ENCODE measurements at regions not wholly inside any gene's neighbourhood (a gene's known extent, or its start where the extent isn't known, plus 50 kb on each side); places are given as distances from the start of the nearest gene placed in this dataset.
A peak's percentile ranks its signal among the peaks of the same experiment; 100 is the strongest.

DNA sequence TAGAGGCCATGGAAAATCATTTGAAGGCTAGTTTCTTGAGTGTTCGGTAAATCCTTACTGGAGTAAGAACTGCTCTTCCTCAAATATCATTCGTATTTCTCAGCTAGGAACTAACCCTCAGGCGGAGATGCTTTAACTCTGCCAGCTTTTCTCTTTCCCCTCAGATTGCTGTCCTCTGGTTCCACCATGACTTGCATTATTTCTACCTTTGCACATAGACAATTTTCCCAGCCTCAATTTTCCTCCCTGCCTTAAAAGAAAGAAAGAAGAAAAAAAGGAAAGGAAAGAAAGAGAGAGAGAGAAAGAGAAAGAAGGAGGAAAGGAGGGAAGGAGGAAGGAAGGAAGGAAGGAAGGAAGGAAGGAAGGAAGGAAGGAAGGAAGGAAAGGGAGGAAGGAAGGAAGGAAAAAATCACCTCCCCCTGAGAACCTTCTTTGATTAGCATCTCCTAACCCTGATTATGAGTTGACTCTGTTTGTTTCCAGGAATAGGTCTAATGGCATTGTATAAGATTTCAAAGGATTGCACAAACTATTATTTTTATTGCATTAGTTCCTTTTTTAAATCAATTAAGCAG is 123.3 kb upstream of the FAM204A start:
- Histone ChIP-seq H3K4me1 (no peaks in the 10 kb centered on the region), H3K27me3 (peaks cover 44% of the 10 kb centered on the region), H3K27ac (no peak overlapping the region), H3K9me3 (no peaks in the 10 kb centered on the region), H3K36me3 (no peaks in the 10 kb centered on the region), H3K4me3 (no peak overlapping the region)
- TF ChIP-seq EP300 (IDR thresholded peaks at IDR 0.05) (no peak), POLR2AphosphoS5 (IDR thresholded peaks at IDR 0.05) (no peak), POLR2A (IDR thresholded peaks at IDR 0.05) (no peak)
- TF ChIP-seq, protein P1, sequence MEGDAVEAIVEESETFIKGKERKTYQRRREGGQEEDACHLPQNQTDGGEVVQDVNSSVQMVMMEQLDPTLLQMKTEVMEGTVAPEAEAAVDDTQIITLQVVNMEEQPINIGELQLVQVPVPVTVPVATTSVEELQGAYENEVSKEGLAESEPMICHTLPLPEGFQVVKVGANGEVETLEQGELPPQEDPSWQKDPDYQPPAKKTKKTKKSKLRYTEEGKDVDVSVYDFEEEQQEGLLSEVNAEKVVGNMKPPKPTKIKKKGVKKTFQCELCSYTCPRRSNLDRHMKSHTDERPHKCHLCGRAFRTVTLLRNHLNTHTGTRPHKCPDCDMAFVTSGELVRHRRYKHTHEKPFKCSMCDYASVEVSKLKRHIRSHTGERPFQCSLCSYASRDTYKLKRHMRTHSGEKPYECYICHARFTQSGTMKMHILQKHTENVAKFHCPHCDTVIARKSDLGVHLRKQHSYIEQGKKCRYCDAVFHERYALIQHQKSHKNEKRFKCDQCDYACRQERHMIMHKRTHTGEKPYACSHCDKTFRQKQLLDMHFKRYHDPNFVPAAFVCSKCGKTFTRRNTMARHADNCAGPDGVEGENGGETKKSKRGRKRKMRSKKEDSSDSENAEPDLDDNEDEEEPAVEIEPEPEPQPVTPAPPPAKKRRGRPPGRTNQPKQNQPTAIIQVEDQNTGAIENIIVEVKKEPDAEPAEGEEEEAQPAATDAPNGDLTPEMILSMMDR (IDR thresholded peaks at IDR 0.05): no peak
- no peak for DNase-seq (ENCODE audit: low spot score in 2 of 2)
- 80% methylated on average over 3 of the region's 3 CpGs for WGBS

DNA sequence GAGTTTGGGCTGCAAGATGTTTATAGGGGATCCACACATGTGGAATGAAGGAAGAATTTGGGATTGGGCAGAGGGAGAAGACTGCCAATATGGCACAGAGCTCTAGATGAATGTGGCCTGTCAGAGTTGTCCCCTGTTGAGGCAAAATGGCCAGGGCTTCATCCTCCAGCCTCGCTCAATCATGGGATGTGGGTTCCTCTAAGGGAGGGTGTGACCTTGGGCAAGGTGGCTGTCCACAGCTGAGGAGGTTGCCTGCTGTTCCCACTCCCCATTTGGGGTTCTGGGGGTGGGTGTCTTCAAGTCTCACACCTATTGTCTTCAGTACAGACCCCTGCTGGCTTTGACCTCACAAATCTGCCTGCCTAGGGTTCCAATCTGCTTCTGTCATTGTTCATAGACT is 121.6 kb upstream of the FAM204A start:
- Histone ChIP-seq H3K27me3 (peaks cover 37% of the 10 kb centered on the region), H3K36me3 (no peaks in the 10 kb centered on the region), H3K4me3 (no peak overlapping the region), H3K4me1 (peaks cover 7% of the 10 kb centered on the region), H3K9me3 (no peaks in the 10 kb centered on the region), H3K27ac (no peak overlapping the region)
- TF ChIP-seq EP300 (IDR thresholded peaks at IDR 0.05) (no peak), POLR2A (IDR thresholded peaks at IDR 0.05) (no peak), POLR2AphosphoS5 (IDR thresholded peaks at IDR 0.05) (no peak)
- TF ChIP-seq, protein P1 (IDR thresholded peaks at IDR 0.05): no peak
- no peak for DNase-seq (ENCODE audit: low spot score in 2 of 2)
- 75% methylated on average over 1 of the region's 1 CpG for WGBS

DNA sequence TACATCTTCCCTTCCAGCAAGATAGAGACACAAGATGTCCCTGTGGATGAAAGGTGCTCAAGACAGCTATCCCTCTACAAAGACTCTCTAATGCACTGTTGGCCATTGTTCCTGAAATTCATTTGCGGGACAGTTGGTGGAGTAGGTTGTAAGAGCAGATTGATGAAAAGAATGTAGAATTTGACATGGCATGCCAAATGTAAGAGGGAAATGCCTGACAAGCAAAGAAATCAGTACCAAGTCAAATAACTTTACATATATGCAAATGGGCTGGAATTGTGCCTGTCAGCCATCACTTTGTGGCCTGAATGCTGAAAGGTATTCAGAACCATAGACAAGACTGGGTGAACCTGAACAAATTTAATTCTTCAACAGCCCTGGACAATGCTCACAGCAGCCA is 120.3 kb upstream of the FAM204A start:
- no peak overlapping the region for H3K4me3 ChIP-seq
- H3K27me3 ChIP-seq: peaks cover 25% of the 10 kb centered on the region
- no peak overlapping the region for H3K27ac ChIP-seq
- 94% methylated on average over 1 of the region's 1 CpG for WGBS
- no peak for DNase-seq (ENCODE audit: low spot score in 2 of 2)
- TF ChIP-seq POLR2AphosphoS5 (IDR thresholded peaks at IDR 0.05) (no peak), POLR2A (IDR thresholded peaks at IDR 0.05) (no peak), EP300 (IDR thresholded peaks at IDR 0.05) (no peak)
- TF ChIP-seq, protein P1 (IDR thresholded peaks at IDR 0.05): no peak
- no peaks in the 10 kb centered on the region for H3K9me3 ChIP-seq
- peaks cover 7% of the 10 kb centered on the region for H3K4me1 ChIP-seq
- no peaks in the 10 kb centered on the region for H3K36me3 ChIP-seq

DNA sequence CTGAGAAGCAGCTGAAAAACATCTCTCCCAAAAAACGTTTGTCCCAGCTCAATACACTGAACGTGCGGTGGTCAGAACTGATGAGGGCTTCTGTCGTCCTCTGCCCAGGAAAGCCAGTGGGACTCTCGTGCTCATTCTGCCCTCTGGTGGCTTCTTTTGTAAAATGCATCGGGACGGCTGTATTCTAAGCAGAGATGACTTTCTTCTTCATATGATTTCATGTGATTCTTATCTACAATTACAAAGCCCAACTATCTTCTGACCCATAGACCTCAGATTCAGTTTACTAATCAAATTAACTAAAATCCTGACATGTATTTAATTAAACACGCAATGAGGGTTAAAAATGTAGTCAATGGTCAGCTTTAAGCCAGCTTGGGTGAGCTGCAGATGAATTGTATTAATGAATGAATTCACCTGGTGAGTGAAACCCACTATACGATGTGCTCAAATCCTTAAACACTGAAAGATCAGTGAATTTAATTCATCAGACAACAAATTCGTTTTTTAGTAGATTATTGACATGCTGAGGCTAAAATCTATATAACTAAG is 117.6 kb upstream of the FAM204A start:
- no peak overlapping the region for H3K27ac ChIP-seq

DNA sequence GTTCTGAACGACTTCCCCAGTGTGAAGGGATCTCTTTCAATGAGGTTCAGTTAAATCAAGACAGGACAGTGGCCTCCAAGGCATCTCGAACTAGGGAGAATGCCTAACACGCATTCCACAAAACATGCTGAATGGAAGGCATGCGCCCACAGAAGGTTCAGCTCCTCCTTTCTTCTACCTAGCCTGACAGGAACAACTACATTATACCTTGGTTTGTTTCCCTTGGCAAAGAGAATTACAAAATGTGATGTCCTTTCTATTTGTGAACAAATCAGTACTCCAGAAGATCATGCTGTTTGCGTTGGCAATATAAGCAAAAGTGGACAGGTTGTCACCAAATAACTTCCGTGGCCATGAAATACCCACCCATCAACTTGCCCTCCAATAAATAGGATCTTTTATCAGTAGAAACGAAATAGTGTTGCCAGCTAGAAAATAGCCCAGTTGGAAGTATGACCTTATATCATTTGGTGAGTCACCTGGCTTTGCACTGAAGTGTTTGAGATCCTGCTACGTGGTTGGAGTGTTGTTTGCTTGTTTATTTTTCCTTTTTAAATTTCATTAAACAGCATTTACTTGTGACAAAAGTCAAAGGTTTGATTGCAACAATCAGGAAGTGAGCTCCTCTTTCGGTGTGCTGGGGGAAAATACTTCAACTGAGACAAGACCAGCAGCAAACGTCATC is 117.0 kb upstream of the FAM204A start:
- no peak overlapping the region for H3K27ac ChIP-seq
- peaks cover 12% of the 10 kb centered on the region for H3K27me3 ChIP-seq
- no peak overlapping the region for H3K4me3 ChIP-seq
- H3K36me3 ChIP-seq: no peaks in the 10 kb centered on the region
- no peaks in the 10 kb centered on the region for H3K9me3 ChIP-seq
- 51% methylated on average over 10 of the region's 10 CpGs for WGBS
- peaks cover 7% of the 10 kb centered on the region for H3K4me1 ChIP-seq
- DNase-seq (ENCODE audit: low spot score in 2 of 2): no peak
- TF ChIP-seq EP300 (IDR thresholded peaks at IDR 0.05) (no peak), POLR2AphosphoS5 (IDR thresholded peaks at IDR 0.05) (no peak), POLR2A (IDR thresholded peaks at IDR 0.05) (no peak)
- TF ChIP-seq, protein P1 (IDR thresholded peaks at IDR 0.05): no peak

More for the DNA sequence above, 117.6 kb upstream of the FAM204A start:
- TF ChIP-seq, protein P1 (IDR thresholded peaks at IDR 0.05): peak; percentile 9 to 72
- no peak for TF ChIP-seq POLR2AphosphoS5 (IDR thresholded peaks at IDR 0.05)
- peaks cover 14% of the 10 kb centered on the region for H3K27me3 ChIP-seq
- H3K36me3 ChIP-seq: no peaks in the 10 kb centered on the region
- H3K9me3 ChIP-seq: no peaks in the 10 kb centered on the region
- peak in 1 of 2 donors; percentile 61 for DNase-seq (ENCODE audit: low spot score in 2 of 2)
- H3K4me3 ChIP-seq: no peak overlapping the region
- 3% methylated on average over 10 of the region's 10 CpGs for WGBS
- H3K4me1 ChIP-seq: peaks cover 7% of the 10 kb centered on the region

All from suprapubic skin (tissue), 4 donors.